Stomach (tissue), 4 donors: ENCODE measurements at regions not wholly inside any gene's neighbourhood (a gene's known extent, or its start where the extent isn't known, plus 50 kb on each side); places are given as distances from the start of the nearest gene placed in this dataset.

Experiments
- POLR2AphosphoS5 ChIP-seq, 3 donors: sonication (generic); formaldehyde crosslinking; IDR thresholded peaks; one replicate each; pipeline ENCODE4 v1.6.1; 2016; ENCODE audit warnings: antibody characterized with exemption in 3 of 3
- TF ChIP-seq, protein P1 (sequence below), 7 experiments: fragments of 450-650 bp in 4 of 7; fragments of 200-600 bp in 3 of 7; sonication (generic) in 3 of 7; IDR thresholded peaks; one replicate each; pipeline ENCODE4 v1.5.1; 2016 to 2019; ENCODE audit warnings: antibody characterized with exemption in 7 of 7, control low read depth in 2 of 7, mild to moderate bottlenecking in 1 of 7

- TF ChIP-seq, protein P1, sequence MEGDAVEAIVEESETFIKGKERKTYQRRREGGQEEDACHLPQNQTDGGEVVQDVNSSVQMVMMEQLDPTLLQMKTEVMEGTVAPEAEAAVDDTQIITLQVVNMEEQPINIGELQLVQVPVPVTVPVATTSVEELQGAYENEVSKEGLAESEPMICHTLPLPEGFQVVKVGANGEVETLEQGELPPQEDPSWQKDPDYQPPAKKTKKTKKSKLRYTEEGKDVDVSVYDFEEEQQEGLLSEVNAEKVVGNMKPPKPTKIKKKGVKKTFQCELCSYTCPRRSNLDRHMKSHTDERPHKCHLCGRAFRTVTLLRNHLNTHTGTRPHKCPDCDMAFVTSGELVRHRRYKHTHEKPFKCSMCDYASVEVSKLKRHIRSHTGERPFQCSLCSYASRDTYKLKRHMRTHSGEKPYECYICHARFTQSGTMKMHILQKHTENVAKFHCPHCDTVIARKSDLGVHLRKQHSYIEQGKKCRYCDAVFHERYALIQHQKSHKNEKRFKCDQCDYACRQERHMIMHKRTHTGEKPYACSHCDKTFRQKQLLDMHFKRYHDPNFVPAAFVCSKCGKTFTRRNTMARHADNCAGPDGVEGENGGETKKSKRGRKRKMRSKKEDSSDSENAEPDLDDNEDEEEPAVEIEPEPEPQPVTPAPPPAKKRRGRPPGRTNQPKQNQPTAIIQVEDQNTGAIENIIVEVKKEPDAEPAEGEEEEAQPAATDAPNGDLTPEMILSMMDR (IDR thresholded peaks at IDR 0.05): no peak
- TF ChIP-seq POLR2AphosphoS5 (IDR thresholded peaks at IDR 0.05): no peak
These were observed 545.8 kb upstream of the CITED2 start for GRCh38 chr6:139920027-139920775.
